Suprapubic skin (tissue), 4 donors: ENCODE measurements at regions not wholly inside any gene's neighbourhood (a gene's known extent, or its start where the extent isn't known, plus 50 kb on each side); places are given as distances from the start of the nearest gene placed in this dataset.

ENCODE experiments used
- DNase-seq, 2 donors: peaks; one replicate each; pipeline ENCODE4 v3.0.0-alpha.2; 2019; ENCODE audit warnings: low spot score in 2 of 2
- H3K27ac ChIP-seq: fragments of 200-600 bp; sonication (generic); one replicate; pipeline ENCODE4 v1.5.1; 2019
- H3K27me3 ChIP-seq: fragments of 200-600 bp; sonication (generic); one replicate; pipeline ENCODE4 v1.5.1; 2019
- H3K36me3 ChIP-seq: fragments of 200-600 bp; sonication (generic); one replicate; pipeline ENCODE4 v1.5.1; 2019
- H3K4me1 ChIP-seq: fragments of 200-600 bp; sonication (generic); one replicate; pipeline ENCODE4 v1.5.1; 2019
- H3K4me3 ChIP-seq: fragments of 200-600 bp; sonication (generic); one replicate; pipeline ENCODE4 v1.5.1; 2019; ENCODE audit warnings: mild to moderate bottlenecking
- H3K9me3 ChIP-seq: fragments of 200-600 bp; sonication (generic); one replicate; pipeline ENCODE4 v1.5.1; 2019
- EP300 ChIP-seq: sonication (generic); formaldehyde crosslinking; IDR thresholded peaks from one replicate; pipeline ENCODE4 v1.6.1; 2017; ENCODE audit warnings: antibody characterized with exemption
- POLR2A ChIP-seq, 2 donors: fragments of 450-650 bp; IDR thresholded peaks; one replicate each; pipeline ENCODE4 v1.6.1; 2017; ENCODE audit warnings: antibody characterized with exemption in 2 of 2, mild to moderate bottlenecking in 2 of 2, moderate library complexity in 2 of 2
- POLR2AphosphoS5 ChIP-seq, 3 donors: sonication (generic); formaldehyde crosslinking; IDR thresholded peaks; one replicate each; pipeline ENCODE4 v1.6.1; 2017; ENCODE audit warnings: antibody characterized with exemption in 3 of 3
- WGBS: methylation state at CpG from one replicate; pipeline ENCODE4 v1.1.5; 2018; 5-methylcytosine and 5-hydroxymethylcytosine counted together
- TF ChIP-seq, protein P1 (sequence below), 2 donors: fragments of 200-600 bp in 1 of 2; fragments of 450-650 bp in 1 of 2; sonication (generic) in 1 of 2; IDR thresholded peaks; one replicate each; pipeline ENCODE4 v1.5.1; 2016 to 2019; ENCODE audit warnings: antibody characterized with exemption in 2 of 2, mild to moderate bottlenecking in 1 of 2, moderate library complexity in 1 of 2

DNA sequence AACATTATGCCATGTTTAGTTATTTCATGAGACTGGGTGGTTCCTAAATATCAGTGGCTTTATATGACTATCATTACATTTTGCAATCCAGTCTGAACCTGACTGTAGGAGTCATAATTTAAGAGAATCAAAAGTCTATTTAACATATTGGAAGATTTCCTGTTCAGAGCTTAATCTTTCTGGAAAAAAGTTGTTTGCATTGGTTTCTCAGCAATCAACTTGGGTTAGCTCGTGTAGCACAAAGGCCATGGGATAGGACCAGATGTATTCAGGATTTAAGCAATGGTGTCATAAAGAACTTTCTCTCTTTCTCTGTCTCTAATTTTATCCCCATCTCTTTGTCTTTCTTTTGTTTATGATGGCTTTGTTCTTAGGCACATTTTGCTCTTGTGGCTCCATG is 296.0 kb upstream of the KCNN2 start:
- no peaks in the 10 kb centered on the region for H3K36me3 ChIP-seq
- WGBS: 41% methylated on average over 1 of the region's 1 CpG

DNA sequence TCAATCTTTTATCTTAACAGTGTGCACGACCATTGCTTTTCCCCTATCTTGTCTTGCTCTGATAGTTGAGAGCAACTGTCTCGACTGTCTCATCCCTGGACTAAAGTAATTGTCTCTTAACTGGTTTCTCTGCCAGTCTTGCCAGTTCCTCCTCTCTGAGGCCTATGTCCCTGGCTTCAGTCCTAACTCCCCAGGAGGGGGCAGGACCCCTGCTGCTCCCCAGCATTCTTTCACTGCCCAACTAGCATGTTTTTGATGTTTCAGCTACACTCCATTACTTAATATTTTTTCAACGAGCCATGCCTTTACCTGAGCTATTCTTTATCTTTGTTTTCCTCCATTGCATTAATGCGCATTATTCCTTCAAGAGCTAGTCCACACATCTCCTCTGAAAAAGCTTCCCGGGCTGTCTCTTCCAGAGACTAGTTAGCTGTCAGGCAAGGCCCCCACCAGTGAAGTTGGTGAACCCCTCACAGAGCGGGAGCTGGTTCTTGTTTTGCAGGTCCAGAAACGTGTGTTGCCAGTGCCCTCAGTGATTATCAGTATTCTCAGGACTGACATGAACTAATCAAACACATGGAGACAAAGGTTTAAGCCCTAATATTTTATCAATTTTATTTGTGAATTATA is 291.7 kb upstream of the KCNN2 start:
- TF ChIP-seq POLR2A (IDR thresholded peaks at IDR 0.05): no peak
- TF ChIP-seq EP300: no peak
- no peak for TF ChIP-seq POLR2AphosphoS5 (IDR thresholded peaks at IDR 0.05)
- TF ChIP-seq, protein P1, sequence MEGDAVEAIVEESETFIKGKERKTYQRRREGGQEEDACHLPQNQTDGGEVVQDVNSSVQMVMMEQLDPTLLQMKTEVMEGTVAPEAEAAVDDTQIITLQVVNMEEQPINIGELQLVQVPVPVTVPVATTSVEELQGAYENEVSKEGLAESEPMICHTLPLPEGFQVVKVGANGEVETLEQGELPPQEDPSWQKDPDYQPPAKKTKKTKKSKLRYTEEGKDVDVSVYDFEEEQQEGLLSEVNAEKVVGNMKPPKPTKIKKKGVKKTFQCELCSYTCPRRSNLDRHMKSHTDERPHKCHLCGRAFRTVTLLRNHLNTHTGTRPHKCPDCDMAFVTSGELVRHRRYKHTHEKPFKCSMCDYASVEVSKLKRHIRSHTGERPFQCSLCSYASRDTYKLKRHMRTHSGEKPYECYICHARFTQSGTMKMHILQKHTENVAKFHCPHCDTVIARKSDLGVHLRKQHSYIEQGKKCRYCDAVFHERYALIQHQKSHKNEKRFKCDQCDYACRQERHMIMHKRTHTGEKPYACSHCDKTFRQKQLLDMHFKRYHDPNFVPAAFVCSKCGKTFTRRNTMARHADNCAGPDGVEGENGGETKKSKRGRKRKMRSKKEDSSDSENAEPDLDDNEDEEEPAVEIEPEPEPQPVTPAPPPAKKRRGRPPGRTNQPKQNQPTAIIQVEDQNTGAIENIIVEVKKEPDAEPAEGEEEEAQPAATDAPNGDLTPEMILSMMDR (IDR thresholded peaks at IDR 0.05): no peak
- DNase-seq: no peak
- H3K36me3 ChIP-seq: no peaks in the 10 kb centered on the region
- no peak overlapping the region for H3K27ac ChIP-seq
- 77% methylated on average over 7 of the region's 7 CpGs for WGBS
- no peaks in the 10 kb centered on the region for H3K9me3 ChIP-seq
- H3K4me1 ChIP-seq: no peaks in the 10 kb centered on the region
- H3K4me3 ChIP-seq: no peak overlapping the region
- no peaks in the 10 kb centered on the region for H3K27me3 ChIP-seq

More for the DNA sequence above, 296.0 kb upstream of the KCNN2 start:
- no peaks in the 10 kb centered on the region for H3K27me3 ChIP-seq
- no peaks in the 10 kb centered on the region for H3K9me3 ChIP-seq
- DNase-seq: no peak
- H3K4me1 ChIP-seq: no peaks in the 10 kb centered on the region
- TF ChIP-seq, protein P1 (IDR thresholded peaks at IDR 0.05): no peak
- TF ChIP-seq POLR2A (IDR thresholded peaks at IDR 0.05) (no peak), POLR2AphosphoS5 (IDR thresholded peaks at IDR 0.05) (no peak), EP300 (no peak)
- H3K4me3 ChIP-seq: no peak overlapping the region
- H3K27ac ChIP-seq: no peak overlapping the region

DNA sequence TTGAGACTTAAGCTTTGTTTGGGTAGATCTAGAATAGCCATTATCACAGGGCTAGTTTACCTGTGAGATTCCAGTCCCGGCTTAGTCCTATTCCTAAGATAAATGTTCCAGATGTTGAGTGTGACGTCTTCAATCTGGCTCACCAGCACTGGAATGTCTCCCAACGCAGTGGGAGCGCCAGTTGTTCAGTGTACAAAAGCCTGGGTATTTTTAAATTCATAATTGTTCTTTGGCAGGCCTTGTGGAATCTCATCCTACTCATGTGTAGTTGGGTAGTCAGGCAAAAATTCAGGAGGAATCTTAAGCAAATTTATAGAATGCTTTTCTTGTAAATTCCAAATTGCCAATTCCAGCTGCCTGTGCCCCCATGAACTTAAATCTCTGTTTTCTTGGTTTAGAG is 272.6 kb upstream of the KCNN2 start:
- H3K36me3 ChIP-seq: no peaks in the 10 kb centered on the region
- TF ChIP-seq POLR2AphosphoS5 (IDR thresholded peaks at IDR 0.05) (no peak), EP300 (no peak), POLR2A (IDR thresholded peaks at IDR 0.05) (no peak)
- TF ChIP-seq, protein P1 (IDR thresholded peaks at IDR 0.05): no peak
- 70% methylated on average over 4 of the region's 4 CpGs for WGBS
- no peaks in the 10 kb centered on the region for H3K9me3 ChIP-seq
- H3K4me1 ChIP-seq: no peaks in the 10 kb centered on the region
- H3K4me3 ChIP-seq: no peak overlapping the region
- no peak for DNase-seq
- no peaks in the 10 kb centered on the region for H3K27me3 ChIP-seq
- no peak overlapping the region for H3K27ac ChIP-seq

DNA sequence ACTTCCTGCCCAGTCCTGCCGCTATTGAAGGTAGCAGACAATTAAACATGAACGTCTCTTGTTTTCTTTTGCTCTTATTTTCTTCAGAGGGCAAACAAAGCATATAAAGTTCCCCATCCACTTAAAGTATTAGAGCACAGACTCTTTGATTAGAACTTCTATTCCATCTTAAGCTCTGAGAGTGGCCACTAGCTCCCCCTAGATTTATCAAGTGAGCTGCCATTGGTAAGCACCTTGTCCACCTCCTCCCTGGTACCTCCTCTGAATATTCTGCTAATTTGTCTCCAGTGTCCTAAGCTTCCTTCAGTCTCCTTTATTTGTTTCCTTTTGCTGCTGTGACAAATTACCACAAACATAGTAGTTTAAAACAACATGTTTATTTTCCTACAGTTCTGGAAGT is 264.3 kb upstream of the KCNN2 start:
- TF ChIP-seq EP300 (no peak), POLR2AphosphoS5 (IDR thresholded peaks at IDR 0.05) (no peak), POLR2A (IDR thresholded peaks at IDR 0.05) (no peak)
- TF ChIP-seq, protein P1 (IDR thresholded peaks at IDR 0.05): no peak
- Histone ChIP-seq H3K9me3 (no peaks in the 10 kb centered on the region), H3K27ac (no peak overlapping the region), H3K27me3 (no peaks in the 10 kb centered on the region), H3K36me3 (no peaks in the 10 kb centered on the region), H3K4me3 (no peak overlapping the region), H3K4me1 (no peaks in the 10 kb centered on the region)
- DNase-seq: no peak
- WGBS: 59% methylated on average over 2 of the region's 2 CpGs

DNA sequence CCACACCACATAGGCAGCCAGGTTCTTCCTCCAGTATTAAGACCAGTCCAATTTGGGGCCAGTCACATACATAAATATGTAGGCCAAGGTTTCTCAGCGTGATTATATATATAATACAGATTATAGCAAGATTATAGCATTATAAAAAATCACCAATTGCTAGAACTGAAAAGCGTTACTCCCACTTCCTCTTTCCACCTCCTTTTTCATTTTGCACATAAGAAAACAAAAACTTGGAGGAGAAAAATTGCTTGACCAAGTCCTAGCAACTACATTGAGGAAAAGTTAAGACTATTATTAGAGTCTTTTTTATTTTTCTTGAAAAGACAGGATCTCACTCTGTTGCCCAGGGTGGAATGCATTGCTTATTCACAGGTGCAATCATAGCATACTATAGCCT is 262.7 kb upstream of the KCNN2 start:
- DNase-seq: no peak
- Histone ChIP-seq H3K4me1 (no peaks in the 10 kb centered on the region), H3K9me3 (no peaks in the 10 kb centered on the region), H3K36me3 (no peaks in the 10 kb centered on the region), H3K4me3 (no peak overlapping the region), H3K27ac (no peak overlapping the region), H3K27me3 (no peaks in the 10 kb centered on the region)
- 66% methylated on average over 2 of the region's 2 CpGs for WGBS
- TF ChIP-seq, protein P1 (IDR thresholded peaks at IDR 0.05): no peak
- TF ChIP-seq POLR2AphosphoS5 (IDR thresholded peaks at IDR 0.05) (no peak), POLR2A (IDR thresholded peaks at IDR 0.05) (no peak), EP300 (no peak)
